ENCODE measurements at regions not wholly inside any gene's neighbourhood (a gene's known extent, or its start where the extent isn't known, plus 50 kb on each side); places are given as distances from the start of the nearest gene placed in this dataset.

DNA sequence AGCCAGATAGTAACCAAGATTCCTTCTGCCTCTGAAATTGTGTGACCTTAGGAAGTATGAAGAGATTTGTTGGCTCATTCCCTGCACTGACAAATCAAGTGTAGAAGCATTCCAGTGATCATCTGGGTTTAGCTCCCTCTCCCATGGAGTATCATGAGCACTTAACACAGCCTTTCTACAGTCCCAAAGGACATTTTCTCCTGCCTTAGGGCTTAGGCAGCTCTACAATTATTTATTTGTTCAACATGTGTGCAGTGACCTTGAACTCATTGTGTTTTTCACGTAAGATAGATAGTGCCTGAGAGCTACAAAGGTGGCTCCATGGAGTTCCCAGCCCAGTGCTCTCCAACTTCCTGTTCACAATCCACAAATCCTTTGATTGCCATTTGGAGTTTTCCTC, 94.8 kb upstream of the FAT3 start:
- TF ChIP-seq, protein P1, sequence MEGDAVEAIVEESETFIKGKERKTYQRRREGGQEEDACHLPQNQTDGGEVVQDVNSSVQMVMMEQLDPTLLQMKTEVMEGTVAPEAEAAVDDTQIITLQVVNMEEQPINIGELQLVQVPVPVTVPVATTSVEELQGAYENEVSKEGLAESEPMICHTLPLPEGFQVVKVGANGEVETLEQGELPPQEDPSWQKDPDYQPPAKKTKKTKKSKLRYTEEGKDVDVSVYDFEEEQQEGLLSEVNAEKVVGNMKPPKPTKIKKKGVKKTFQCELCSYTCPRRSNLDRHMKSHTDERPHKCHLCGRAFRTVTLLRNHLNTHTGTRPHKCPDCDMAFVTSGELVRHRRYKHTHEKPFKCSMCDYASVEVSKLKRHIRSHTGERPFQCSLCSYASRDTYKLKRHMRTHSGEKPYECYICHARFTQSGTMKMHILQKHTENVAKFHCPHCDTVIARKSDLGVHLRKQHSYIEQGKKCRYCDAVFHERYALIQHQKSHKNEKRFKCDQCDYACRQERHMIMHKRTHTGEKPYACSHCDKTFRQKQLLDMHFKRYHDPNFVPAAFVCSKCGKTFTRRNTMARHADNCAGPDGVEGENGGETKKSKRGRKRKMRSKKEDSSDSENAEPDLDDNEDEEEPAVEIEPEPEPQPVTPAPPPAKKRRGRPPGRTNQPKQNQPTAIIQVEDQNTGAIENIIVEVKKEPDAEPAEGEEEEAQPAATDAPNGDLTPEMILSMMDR (IDR thresholded peaks at IDR 0.05) = no peak
- no peak for TF ChIP-seq POLR2A (IDR thresholded peaks at IDR 0.05)
